Astrocyte (in vitro differentiated cells and primary cell): ENCODE measurements at regions not wholly inside any gene's neighbourhood (a gene's known extent, or its start where the extent isn't known, plus 50 kb on each side); places are given as distances from the start of the nearest gene placed in this dataset.

ENCODE experiments used
- EZH2 ChIP-seq: IDR thresholded peaks from 2 replicates; pipeline ENCODE4 v1.6.1; 2012; ENCODE audit warnings: mild to moderate bottlenecking, low read length, inconsistent platforms; ENCODE audit not compliant: insufficient read depth
- TF ChIP-seq, protein P1 (sequence below): IDR thresholded peaks from 2 replicates; pipeline ENCODE4 v1.5.1; 2011; ENCODE audit warnings: low read depth, mild to moderate bottlenecking, inconsistent platforms, low read length, moderate library complexity; ENCODE audit not compliant: insufficient read depth

GRCh38 chr9:109652112-109652511 is 127.9 kb upstream of the PALM2AKAP2 start:
- TF ChIP-seq, protein P1, sequence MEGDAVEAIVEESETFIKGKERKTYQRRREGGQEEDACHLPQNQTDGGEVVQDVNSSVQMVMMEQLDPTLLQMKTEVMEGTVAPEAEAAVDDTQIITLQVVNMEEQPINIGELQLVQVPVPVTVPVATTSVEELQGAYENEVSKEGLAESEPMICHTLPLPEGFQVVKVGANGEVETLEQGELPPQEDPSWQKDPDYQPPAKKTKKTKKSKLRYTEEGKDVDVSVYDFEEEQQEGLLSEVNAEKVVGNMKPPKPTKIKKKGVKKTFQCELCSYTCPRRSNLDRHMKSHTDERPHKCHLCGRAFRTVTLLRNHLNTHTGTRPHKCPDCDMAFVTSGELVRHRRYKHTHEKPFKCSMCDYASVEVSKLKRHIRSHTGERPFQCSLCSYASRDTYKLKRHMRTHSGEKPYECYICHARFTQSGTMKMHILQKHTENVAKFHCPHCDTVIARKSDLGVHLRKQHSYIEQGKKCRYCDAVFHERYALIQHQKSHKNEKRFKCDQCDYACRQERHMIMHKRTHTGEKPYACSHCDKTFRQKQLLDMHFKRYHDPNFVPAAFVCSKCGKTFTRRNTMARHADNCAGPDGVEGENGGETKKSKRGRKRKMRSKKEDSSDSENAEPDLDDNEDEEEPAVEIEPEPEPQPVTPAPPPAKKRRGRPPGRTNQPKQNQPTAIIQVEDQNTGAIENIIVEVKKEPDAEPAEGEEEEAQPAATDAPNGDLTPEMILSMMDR = no peak
- TF ChIP-seq EZH2 = no peak
